ENCODE measurements at regions not wholly inside any gene's neighbourhood (a gene's known extent, or its start where the extent isn't known, plus 50 kb on each side); places are given as distances from the start of the nearest gene placed in this dataset.
"Not testable (repeated sequence)": the region's sequence is repeated elsewhere in the genome, so short reads cannot be mapped to it uniquely, and the experiment has no call there.

- DNase-seq, ATAC-seq: not testable (repeated sequence)
Observed at GRCh38 chr2:89756616-89757015, 1065.1 kb downstream of the RPIA start.

- not testable (repeated sequence) for DNase-seq
Observed at GRCh38 chr2:89758332-89759026, 1067.0 kb downstream of the RPIA start.

DNA sequence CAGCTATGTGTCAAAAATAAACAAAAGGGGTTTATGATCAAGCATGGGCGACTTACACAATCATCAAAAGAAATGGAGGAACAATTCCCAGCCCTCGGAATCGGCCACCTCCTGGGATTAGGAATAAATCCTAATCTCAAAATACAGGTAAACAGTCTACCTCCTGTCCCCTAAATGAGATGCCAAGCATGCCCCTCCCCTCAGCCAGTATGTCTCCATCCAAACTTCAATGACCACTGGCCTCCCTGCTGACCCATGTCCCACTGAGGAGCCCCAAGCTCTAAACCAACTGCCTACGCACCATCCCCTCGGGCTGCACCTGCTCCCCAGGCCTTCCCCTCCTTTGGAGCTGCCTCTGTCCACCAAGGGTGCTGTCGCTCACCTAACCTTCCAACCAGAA, 1069.3 kb downstream of the RPIA start:
- ATAC-seq, DNase-seq: not testable (repeated sequence)

More at GRCh38 chr2:89758332-89759026, 1067.0 kb downstream of the RPIA start:
- not testable (repeated sequence) for ATAC-seq

DNA sequence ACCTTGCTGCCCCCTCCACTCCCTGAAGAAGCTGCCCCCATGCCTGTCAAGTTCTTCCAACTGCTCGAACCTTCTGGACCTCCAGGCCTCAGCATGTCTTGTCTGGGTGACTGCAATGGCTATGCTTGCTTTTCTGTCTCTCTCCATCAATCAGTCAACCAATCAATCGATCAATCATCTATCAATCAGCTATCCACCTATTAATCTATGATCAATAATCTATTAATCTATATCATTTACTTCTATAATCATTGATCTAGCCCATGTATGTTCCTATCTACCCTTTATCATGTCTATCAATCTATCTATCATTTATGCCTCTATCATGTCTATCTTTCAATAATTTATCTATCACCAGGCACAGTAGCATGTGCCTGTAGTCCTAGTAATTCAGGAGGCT, 1069.7 kb downstream of the RPIA start:
- not testable (repeated sequence) for DNase-seq, ATAC-seq

- not testable (repeated sequence) for DNase-seq, ATAC-seq
Observed at GRCh38 chr2:89761863-89762262, 1070.4 kb downstream of the RPIA start.

DNA sequence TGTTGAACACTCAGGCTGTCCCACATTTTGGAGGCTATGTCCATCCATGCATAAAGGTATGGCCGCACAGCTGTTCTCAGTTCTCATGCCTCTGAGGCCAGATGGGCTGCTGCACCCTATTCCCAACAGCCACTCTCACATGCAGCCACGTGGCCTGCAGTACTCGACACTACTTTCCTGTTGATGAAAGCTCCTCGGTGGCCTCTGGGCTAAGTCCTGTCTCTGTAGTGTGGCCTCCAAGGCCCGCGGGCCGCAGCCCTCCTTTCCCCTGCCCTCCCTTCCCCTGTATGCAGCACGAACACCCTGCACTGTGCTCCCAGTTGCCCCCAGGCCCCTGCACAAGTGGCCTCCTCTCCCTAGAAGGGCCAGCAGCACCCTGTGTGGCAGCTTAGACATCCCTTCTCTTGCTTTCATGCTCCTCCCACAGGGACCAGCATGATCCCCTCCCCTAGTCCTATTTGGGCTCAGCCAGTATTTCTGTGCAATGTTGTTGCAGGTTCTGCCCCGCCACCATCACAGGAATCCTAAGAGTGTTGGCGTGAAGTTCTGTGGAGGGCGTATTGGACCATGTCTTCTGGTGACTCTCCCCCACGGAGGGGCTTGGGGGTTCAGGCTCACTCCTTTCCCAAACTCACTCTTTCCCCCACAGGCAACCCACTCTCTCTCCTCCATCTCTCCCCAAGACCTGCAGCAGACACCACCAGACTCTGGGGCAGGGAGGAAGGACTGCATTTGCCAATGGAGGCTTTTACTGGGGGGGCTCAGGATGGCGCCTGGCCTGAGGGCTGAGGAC, 1071.2 kb downstream of the RPIA start:
- not testable (repeated sequence) for DNase-seq, ATAC-seq

GRCh38 chr2:89763254-89763580, 1071.7 kb downstream of the RPIA start:
- no peak for ATAC-seq
- DNase-seq, result no peak

- DNase-seq, result no peak
- no peak for ATAC-seq
Observed at GRCh38 chr2:89763581-89764485, 1072.4 kb downstream of the RPIA start.

GRCh38 chr2:89764571-89765360, 1073.3 kb downstream of the RPIA start:
- DNase-seq, ATAC-seq: not testable (repeated sequence)

GRCh38 chr2:89765361-89765718, 1073.9 kb downstream of the RPIA start:
- DNase-seq, ATAC-seq: not testable (repeated sequence)

- DNase-seq, ATAC-seq: not testable (repeated sequence)
Observed at GRCh38 chr2:89766141-89766990, 1074.9 kb downstream of the RPIA start.

- not testable (repeated sequence) for DNase-seq, ATAC-seq
Observed at GRCh38 chr2:89767058-89767457, 1075.6 kb downstream of the RPIA start.

DNA sequence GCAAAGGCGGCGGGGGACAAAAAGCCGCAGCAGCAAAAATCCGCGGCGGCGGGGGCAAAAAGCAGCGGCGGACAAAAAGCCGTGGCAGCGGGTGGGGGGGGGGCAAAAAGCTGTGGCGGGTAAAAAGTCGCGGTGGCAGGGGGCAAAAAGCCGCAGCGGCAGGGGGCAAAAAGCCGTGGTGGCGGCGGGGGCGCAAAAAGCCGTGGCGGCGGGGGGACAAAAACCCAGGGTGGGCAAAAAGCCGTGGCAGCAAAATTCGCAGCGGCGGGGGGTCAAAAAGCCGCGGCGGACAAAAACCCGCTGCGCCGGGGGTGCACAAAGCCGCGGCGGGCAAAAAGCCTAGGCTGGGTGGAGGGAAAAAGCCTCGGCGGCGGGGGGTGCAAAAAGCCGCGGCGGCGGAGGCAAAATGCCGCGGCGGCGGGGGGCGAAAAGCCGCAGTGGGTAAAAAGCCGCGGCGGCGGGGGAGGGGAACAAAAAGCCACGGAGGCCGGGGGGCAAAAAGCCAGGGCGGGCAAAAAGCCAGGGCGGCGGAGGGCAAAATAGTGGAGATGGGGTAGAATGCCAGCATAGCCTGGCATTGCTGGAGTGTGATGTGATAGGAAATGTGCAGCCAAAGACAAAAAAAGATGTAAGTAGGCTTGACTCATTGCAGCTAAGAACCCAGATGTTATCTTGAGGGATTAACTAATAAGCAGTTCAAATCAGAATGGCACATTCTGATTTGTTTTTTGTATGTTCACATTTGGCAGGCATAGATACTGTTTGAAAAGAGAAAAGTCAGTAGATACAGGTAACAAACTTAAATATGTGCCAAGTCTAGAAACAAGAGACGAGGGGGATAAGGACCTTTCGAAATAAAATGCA, 1076.3 kb downstream of the RPIA start:
- DNase-seq, result no peak

DNA sequence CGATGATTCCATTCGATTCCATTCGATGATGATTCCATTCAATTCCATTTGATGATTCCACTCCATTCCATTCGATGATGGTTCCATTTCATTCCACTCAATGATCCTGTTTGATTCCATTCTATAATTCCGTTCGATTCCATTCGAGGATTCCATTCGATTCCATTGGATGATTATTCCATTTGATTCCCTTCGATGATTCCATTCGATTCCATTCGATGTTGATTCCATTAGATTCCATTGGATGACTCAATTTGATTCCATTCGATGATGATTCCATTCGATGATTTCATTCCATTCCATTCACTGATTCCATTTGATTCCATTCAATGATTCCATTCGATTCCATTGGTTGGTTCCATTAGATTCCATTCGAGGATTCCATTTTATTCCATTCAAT, 1084.4 kb downstream of the RPIA start:
- no peak for ATAC-seq
- no peak for DNase-seq

More for the DNA sequence above, 1076.3 kb downstream of the RPIA start:
- no peak for ATAC-seq

GRCh38 chr2:89780318-89780717, 1088.8 kb downstream of the RPIA start:
- ATAC-seq, result no peak
- no peak for DNase-seq

- DNase-seq, result no peak
- ATAC-seq, result no peak
Observed at GRCh38 chr2:89781962-89782361, 1090.5 kb downstream of the RPIA start.

DNA sequence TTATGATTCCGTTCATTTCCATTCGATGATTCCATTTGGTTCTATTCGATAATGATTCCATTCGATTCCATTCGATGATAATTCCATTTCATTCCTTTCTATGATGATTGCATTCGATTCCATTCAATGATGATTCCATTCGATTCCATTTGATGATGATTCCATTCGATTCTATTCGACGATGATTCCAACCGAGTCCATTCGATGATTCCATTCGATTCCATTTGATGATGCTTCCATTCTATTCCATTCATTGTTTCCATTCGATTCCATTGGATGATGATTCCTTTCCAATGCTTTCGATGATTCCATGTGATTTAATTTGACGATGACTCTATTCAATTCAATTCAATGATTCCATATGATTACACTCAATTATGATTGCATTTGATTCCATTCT, 1093.5 kb downstream of the RPIA start:
- DNase-seq, result no peak
- ATAC-seq, result no peak

DNA sequence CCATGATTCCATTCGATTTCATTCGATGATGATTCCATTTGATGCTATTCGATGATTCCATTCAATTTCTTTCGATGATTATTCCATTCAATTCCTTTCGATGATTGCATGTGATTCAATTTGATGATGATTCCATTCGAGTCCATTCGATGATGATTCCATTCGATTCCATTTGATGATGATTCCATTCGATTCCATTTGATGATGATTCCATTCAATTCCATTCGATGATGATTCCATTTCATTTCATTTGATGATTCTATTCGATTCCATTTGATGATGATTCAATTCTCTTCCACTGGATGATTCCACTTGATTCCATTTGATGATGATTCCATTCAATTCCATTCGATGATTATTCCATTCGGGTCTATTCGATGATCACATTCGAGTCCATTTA, 1094.1 kb downstream of the RPIA start:
- not testable (repeated sequence) for DNase-seq, ATAC-seq

DNA sequence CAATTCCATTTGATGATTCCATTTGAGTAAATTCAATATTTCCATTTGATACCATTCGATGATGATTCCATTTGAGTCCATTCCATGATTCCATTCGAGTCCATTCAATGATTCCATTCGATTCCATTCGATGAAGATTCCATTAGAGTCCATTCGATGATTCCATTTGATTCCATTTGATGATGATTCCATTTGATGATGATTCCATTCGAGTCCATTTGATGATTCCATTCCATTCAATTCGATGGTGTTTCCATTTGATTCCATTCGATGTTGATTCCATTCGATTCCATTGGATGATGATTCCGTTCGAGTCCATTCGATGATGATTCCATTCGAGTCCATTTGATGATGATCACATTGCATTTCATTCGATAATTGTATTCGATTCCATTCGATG, 1095.2 kb downstream of the RPIA start:
- DNase-seq, ATAC-seq: not testable (repeated sequence)

Data from stimulated activated naive CD8-positive, alpha-beta T cell treated with anti-CD3 and anti-CD28 coated beads, Interleukin-15, Interleukin-2, amounts not matched to agents 100 U/mL and 50 U/mL, for 24 hours (primary cell).